Activated CD8-positive, alpha-beta T cell treated with anti-CD3 and anti-CD28 coated beads for 36 hours (primary cell): ENCODE measurements at regions not wholly inside any gene's neighbourhood (a gene's known extent, or its start where the extent isn't known, plus 50 kb on each side); places are given as distances from the start of the nearest gene placed in this dataset.
"Not testable (repeated sequence)": the region's sequence is repeated elsewhere in the genome, so short reads cannot be mapped to it uniquely, and the experiment has no call there.

Experiments used
- ATAC-seq: fragments of 200-7000 bp; cut with Tn5 transposase; one replicate; pipeline ENCODE4 v1.10.0; 2021; ENCODE audit warnings: mild to moderate bottlenecking, moderate library complexity
- CTCF ChIA-PET: fragments of 350-600 bp; sonication (Branson Sonifier 250); formaldehyde crosslinking; loops from one replicate; lab custom pipeline; 2021; ENCODE audit warnings: antibody characterized with exemption; lab: Charles Lee
- POLR2A ChIA-PET: fragments of 350-600 bp; sonication (Branson Sonifier 250); formaldehyde crosslinking; loops from one replicate; lab custom pipeline; 2021; ENCODE audit warnings: antibody characterized with exemption; lab: Charles Lee
- DNase-seq: peaks from one replicate; pipeline ENCODE4 v3.0.0-alpha.2; 2020
- H3K27ac Mint-ChIP-seq: one replicate; pipeline ENCODE4 v1.8.0; 2021; ENCODE audit warnings: mild to moderate bottlenecking, mixed read lengths
- H3K27me3 Mint-ChIP-seq: one replicate; pipeline ENCODE4 v1.8.0; 2021; ENCODE audit warnings: mixed read lengths
- H3K36me3 Mint-ChIP-seq: one replicate; pipeline ENCODE4 v1.8.0; 2021; ENCODE audit warnings: low read depth, mixed read lengths
- H3K4me1 Mint-ChIP-seq: one replicate; pipeline ENCODE4 v1.8.0; 2021; ENCODE audit warnings: low read depth, mixed read lengths
- H3K4me3 Mint-ChIP-seq: one replicate; pipeline ENCODE4 v1.8.0; 2021; ENCODE audit warnings: mild to moderate bottlenecking, moderate library complexity, mixed read lengths
- H3K9me3 Mint-ChIP-seq: one replicate; pipeline ENCODE4 v1.8.0; 2021; ENCODE audit warnings: mixed read lengths
- CTCF ChIP-seq: fragments of 200-600 bp; IDR thresholded peaks from one replicate; pipeline ENCODE4 v1.8.0; 2022; ENCODE audit warnings: antibody characterized with exemption, mild to moderate bottlenecking
- intact Hi-C: fragments of 100-400 bp; cut with micrococcal nuclease; formaldehyde crosslinking; loops from one replicate; pipeline ENCODE4 v1.10.0; 2022

DNA sequence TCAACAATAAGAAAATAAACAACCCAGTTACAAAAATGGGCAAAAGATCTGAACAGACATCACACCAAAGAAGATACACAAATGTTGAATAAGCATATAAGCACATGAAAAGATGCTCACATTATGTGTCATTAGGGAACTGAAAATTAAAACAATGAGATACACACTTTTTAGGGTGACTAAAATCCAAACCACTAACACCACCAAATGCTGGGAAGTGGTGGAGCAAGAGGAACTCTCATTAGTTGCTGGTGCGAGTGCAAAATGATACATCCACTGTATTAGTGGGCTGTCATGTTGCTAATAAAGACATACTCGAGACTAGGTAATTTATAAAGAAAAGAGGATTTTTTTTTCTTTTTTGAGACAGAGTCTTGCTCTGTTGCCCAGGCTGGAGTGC lies 329.1 kb downstream of the TMEM38B start:
- Mint-ChIP-seq H3K27me3 (no peaks in the 10 kb centered on the region), H3K36me3 (no peaks in the 10 kb centered on the region), H3K9me3 (no peaks in the 10 kb centered on the region), H3K27ac (no peak overlapping the region), H3K4me1 (no peaks in the 10 kb centered on the region), H3K4me3 (no peak overlapping the region)
- no peak for TF ChIP-seq CTCF
- CTCF ChIA-PET: no interaction called here
- intact Hi-C loops: no loop called here
- POLR2A ChIA-PET: no interaction called here
- ATAC-seq (no peak), DNase-seq (no peak)

DNA sequence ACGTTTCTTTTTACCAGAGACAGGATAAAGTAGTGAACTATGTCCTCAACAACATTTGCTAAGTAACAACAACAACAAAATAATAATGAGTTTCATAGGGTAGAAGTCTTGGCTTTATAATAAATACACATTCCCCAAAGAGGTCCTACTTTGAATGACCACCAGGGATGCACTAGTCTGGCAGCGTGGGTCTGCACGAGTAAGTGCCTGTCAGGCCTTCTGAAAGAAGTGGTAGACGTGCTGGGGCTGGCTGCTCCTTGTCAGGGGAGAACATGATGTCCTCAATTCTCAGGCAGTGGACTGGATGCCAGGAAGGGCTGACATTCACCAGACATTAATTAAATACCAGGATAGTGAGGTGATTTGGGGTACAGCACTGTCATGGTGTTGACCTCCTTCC lies 331.1 kb downstream of the TMEM38B start:
- POLR2A ChIA-PET: no interaction called here
- CTCF ChIA-PET: no interaction called here
- no peaks in the 10 kb centered on the region for H3K4me1 Mint-ChIP-seq
- TF ChIP-seq CTCF: no peak
- H3K36me3 Mint-ChIP-seq: no peaks in the 10 kb centered on the region
- no peak overlapping the region for H3K27ac Mint-ChIP-seq
- H3K27me3 Mint-ChIP-seq: no peaks in the 10 kb centered on the region
- no peak overlapping the region for H3K4me3 Mint-ChIP-seq
- intact Hi-C loops: no loop called here
- H3K9me3 Mint-ChIP-seq: peaks cover 2% of the 10 kb centered on the region
- DNase-seq (no peak), ATAC-seq (no peak)

GRCh38 chr9:106030146-106030545 lies 335.8 kb downstream of the TMEM38B start:
- POLR2A ChIA-PET, H3K4me1 Mint-ChIP-seq, intact Hi-C loops, CTCF ChIA-PET, H3K27me3 Mint-ChIP-seq, DNase-seq, H3K36me3 Mint-ChIP-seq, H3K9me3 Mint-ChIP-seq, H3K4me3 Mint-ChIP-seq, H3K27ac Mint-ChIP-seq, ATAC-seq: not testable (repeated sequence)

GRCh38 chr9:106032978-106033377 lies 338.6 kb downstream of the TMEM38B start:
- ChIA-PET CTCF (no interaction called here), POLR2A (no interaction called here)
- no peak for DNase-seq

GRCh38 chr9:106035806-106036205 lies 341.5 kb downstream of the TMEM38B start:
- DNase-seq (no peak), ATAC-seq (no peak)
- Mint-ChIP-seq H3K4me1 (no peaks in the 10 kb centered on the region), H3K4me3 (no peak overlapping the region), H3K27ac (no peak overlapping the region), H3K9me3 (peaks cover 6% of the 10 kb centered on the region), H3K27me3 (no peaks in the 10 kb centered on the region), H3K36me3 (no peaks in the 10 kb centered on the region)
- intact Hi-C loops: no loop called here
- TF ChIP-seq CTCF: no peak
- CTCF ChIA-PET: interaction anchor here (1.2 kb wide), 1 partner anchor 194 kb away, joined by 3 read pairs; no protein-coding TSS in a partner anchor
- POLR2A ChIA-PET: no interaction called here

More at GRCh38 chr9:106032978-106033377, 338.6 kb downstream of the TMEM38B start:
- no peak for ATAC-seq
- Mint-ChIP-seq H3K4me3 (no peak overlapping the region), H3K27me3 (no peaks in the 10 kb centered on the region), H3K27ac (no peak overlapping the region), H3K36me3 (no peaks in the 10 kb centered on the region), H3K9me3 (peaks cover 8% of the 10 kb centered on the region), H3K4me1 (no peaks in the 10 kb centered on the region)
- intact Hi-C loops: no loop called here
- TF ChIP-seq CTCF: no peak
